C4-2B (cell line): ENCODE measurements at regions not wholly inside any gene's neighbourhood (a gene's known extent, or its start where the extent isn't known, plus 50 kb on each side); places are given as distances from the start of the nearest gene placed in this dataset.

Experiments
- ZFX ChIP-seq: fragments of 450-650 bp; IDR thresholded peaks from 2 replicates; pipeline ENCODE4 v1.6.1; 2017
- TF ChIP-seq, protein P1 (sequence below): fragments of 450-650 bp; conservative IDR thresholded peaks from 2 replicates; pipeline ENCODE4 v1.5.1; 2017; ENCODE audit warnings: mild to moderate bottlenecking

DNA sequence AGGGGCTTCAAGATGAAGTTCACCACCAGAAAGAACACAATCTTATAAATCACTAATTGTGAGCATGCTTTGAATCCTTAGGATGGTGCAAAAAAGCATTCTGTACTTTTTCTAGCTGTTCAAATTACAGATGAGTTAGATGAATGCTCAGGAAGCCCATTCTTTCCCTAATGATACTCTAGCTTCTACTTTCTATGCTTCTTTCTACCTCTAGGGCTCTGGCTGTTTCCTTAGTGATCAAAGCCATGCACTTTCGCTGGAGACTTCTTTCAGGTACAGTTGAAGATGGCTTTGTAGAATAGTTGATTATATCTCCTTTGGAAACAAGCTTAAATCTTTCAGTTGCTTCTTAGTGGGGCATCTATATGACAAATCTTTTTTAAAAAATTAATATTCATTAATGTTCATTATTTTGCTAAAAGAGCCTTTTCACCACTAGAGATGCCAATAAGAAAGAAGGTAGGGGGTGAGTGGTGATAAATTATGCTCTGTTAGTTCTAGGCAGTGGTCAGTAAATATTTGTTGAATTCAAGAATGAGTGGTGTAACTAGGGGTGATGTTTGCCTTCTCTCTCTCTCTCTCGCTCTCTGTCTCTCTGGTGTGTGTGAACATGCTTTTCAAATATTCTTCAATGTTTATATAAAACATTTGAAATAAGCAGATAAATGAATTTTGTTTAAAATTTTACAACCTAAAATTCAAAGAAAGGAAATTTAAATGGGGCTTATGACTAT is 169.4 kb downstream of the GLUD2 start:
- TF ChIP-seq, protein P1, sequence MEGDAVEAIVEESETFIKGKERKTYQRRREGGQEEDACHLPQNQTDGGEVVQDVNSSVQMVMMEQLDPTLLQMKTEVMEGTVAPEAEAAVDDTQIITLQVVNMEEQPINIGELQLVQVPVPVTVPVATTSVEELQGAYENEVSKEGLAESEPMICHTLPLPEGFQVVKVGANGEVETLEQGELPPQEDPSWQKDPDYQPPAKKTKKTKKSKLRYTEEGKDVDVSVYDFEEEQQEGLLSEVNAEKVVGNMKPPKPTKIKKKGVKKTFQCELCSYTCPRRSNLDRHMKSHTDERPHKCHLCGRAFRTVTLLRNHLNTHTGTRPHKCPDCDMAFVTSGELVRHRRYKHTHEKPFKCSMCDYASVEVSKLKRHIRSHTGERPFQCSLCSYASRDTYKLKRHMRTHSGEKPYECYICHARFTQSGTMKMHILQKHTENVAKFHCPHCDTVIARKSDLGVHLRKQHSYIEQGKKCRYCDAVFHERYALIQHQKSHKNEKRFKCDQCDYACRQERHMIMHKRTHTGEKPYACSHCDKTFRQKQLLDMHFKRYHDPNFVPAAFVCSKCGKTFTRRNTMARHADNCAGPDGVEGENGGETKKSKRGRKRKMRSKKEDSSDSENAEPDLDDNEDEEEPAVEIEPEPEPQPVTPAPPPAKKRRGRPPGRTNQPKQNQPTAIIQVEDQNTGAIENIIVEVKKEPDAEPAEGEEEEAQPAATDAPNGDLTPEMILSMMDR = no peak
- no peak for TF ChIP-seq ZFX
